Effector memory CD8-positive, alpha-beta T cell (primary cell): ENCODE measurements at regions not wholly inside any gene's neighbourhood (a gene's known extent, or its start where the extent isn't known, plus 50 kb on each side); places are given as distances from the start of the nearest gene placed in this dataset.

Experiments used
- ATAC-seq: fragments of 150-1000 bp; cut with Tn5 transposase; replicated peaks from 2 replicates; pipeline ENCODE4 v1.10.0; 2021; ENCODE audit warnings: mild to moderate bottlenecking, moderate library complexity
- DNase-seq, 3 experiments: peaks; one replicate each; pipeline ENCODE4 v3.0.0; 2021
- H3K27ac Mint-ChIP-seq, 2 donors: one replicate each; pipeline ENCODE4 v1.8.0; 2022; ENCODE audit warnings: mild to moderate bottlenecking in 2 of 2, mixed read lengths in 2 of 2, moderate library complexity in 2 of 2
- H3K27me3 Mint-ChIP-seq, 2 donors: one replicate each; pipeline ENCODE4 v1.8.0; 2022; ENCODE audit warnings: mixed read lengths in 2 of 2
- H3K36me3 Mint-ChIP-seq: one replicate; pipeline ENCODE4 v1.8.0; 2022; ENCODE audit warnings: mild to moderate bottlenecking, moderate library complexity, mixed read lengths; ENCODE audit not compliant: insufficient read depth
- H3K4me1 Mint-ChIP-seq, 2 donors: one replicate each; pipeline ENCODE4 v1.8.0; 2022; ENCODE audit warnings: low read depth in 2 of 2, mixed read lengths in 2 of 2
- H3K4me3 Mint-ChIP-seq, 2 donors: one replicate each; pipeline ENCODE4 v1.8.0; 2022; ENCODE audit warnings: mild to moderate bottlenecking in 2 of 2, mixed read lengths in 2 of 2, moderate library complexity in 2 of 2
- H3K9me3 Mint-ChIP-seq, 2 donors: one replicate each; pipeline ENCODE4 v1.8.0; 2022; ENCODE audit warnings: mixed read lengths in 2 of 2

DNA sequence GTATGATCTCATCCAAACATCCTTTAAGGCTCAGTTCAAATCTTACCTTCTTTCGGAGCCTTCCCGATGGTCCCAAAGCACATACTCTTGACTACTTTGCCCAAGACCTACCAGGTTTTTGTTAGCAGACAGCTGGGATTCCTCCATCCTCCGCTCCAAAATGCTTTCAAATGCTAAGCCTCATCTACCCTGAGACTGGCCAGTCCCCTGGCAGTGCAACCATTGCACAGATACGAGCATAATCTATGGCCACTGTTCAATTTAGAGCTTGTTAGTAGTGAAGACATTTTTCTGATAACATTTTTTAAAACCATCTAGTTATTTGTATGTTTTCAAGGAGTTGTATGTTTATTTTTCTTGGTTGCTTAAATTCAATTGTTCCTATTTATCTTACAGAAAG is 264.4 kb upstream of the NR2F2 start:
- Mint-ChIP-seq H3K36me3 (no peaks in the 10 kb centered on the region), H3K4me3 (no peak overlapping the region), H3K27me3 (peaks cover 0 to under 1% of the 10 kb centered on the region in 2 donors), H3K9me3 (peaks cover 0 to 2% of the 10 kb centered on the region in 2 donors), H3K4me1 (no peaks in the 10 kb centered on the region), H3K27ac (no peak overlapping the region)
- ATAC-seq (no peak), DNase-seq (no peak)

DNA sequence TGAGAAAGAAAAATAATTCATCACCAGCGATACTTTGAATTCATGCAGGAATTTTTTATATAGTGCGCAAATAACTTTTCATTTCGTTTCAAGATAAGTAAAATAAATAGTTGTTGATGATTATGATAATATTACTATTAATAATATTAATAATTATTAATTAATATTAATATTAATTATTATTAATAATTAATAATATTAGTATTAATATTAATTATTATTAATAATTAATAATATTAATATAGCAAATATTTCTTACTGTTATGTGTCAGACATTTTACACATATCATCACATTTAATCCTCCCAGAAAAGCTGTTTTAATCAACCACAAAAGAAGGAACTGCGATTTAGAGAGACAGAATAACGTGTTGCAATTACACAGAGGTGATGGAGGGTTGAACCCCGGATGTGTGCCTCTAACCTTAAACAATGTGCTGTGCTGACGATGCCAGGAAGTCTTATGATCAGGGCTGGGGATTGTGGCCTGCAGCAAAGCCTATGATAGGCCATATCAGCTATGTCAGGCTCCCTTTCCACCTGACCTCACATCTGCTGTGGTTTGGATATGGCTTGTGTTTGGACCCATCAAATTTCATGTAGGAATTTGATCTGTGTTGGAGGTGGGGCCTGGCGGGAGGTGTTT is 263.5 kb upstream of the NR2F2 start:
- no peak for ATAC-seq
- Mint-ChIP-seq H3K9me3 (peaks cover 0 to 2% of the 10 kb centered on the region in 2 donors), H3K27ac (no peak overlapping the region), H3K27me3 (peaks cover 2 to 4% of the 10 kb centered on the region in 2 donors), H3K36me3 (no peaks in the 10 kb centered on the region), H3K4me1 (no peaks in the 10 kb centered on the region), H3K4me3 (no peak overlapping the region)
- no peak for DNase-seq

DNA sequence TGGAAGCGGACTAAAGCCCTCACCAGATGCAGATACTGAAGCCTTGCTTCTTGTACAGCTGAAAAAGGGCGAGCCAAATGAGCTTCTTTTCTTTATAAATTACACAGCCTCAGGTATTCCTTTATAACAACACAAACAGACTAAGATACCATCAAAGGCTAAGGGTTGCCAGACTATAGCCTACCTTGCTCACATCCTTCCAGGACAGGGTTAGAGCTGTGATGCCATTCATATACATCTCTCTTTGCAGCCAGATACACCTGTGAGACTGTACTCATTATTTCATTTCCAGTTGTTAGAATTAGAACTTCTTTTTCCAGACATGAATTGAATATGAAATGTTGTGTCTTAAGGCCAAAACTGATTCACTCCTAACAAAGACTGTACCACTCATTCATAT is 262.8 kb upstream of the NR2F2 start:
- Mint-ChIP-seq H3K9me3 (peaks cover 0 to 2% of the 10 kb centered on the region in 2 donors), H3K27me3 (peaks cover 6 to 9% of the 10 kb centered on the region in 2 donors), H3K4me3 (no peak overlapping the region), H3K27ac (no peak overlapping the region), H3K4me1 (no peaks in the 10 kb centered on the region), H3K36me3 (no peaks in the 10 kb centered on the region)
- ATAC-seq (no peak), DNase-seq (no peak)

DNA sequence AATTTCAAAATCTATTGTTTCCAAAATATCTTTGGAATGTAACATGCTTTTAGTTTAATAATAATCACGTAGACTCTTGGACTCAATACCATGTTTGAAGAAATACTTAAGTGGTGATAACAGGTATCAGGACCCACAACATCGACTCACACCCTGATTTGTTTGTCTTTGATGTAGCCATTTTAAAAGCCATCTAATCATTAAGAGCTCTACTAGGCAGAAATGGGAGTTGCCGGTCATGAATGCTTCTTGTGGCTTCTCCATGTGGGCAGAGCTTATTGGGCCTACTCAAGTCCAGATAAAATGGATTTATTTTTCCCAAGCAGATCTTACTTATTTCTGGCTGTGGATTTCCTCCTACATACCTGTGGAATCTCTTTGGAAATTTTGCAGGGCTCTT is 261.6 kb upstream of the NR2F2 start:
- DNase-seq: no peak
- Mint-ChIP-seq H3K27ac (no peak overlapping the region), H3K27me3 (peaks cover 6 to 9% of the 10 kb centered on the region in 2 donors), H3K36me3 (no peaks in the 10 kb centered on the region), H3K4me1 (no peaks in the 10 kb centered on the region), H3K9me3 (no peaks in the 10 kb centered on the region), H3K4me3 (no peak overlapping the region)
- no peak for ATAC-seq

DNA sequence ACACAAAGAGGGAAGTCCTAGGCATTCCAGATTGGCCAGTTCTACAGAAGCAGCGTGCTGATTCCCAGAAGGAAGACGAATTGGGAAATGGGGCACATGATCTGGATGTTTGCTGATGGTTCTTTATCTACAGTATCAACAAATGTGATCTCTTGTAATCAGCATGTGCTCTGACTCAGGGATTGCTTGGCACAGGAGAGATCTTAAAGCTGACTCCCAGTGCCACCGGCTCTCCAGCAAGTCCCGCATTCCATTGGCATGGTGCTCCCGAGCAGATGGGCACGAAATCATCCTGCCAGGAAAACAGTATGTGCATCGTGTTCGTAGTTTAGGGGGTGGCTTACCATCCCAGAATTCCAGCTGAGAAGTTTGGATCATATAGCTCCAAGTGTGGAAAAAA is 259.9 kb upstream of the NR2F2 start:
- H3K36me3 Mint-ChIP-seq: no peaks in the 10 kb centered on the region
- H3K9me3 Mint-ChIP-seq: no peaks in the 10 kb centered on the region
- H3K27me3 Mint-ChIP-seq: peaks cover 6 to 9% of the 10 kb centered on the region in 2 donors
- no peak overlapping the region for H3K27ac Mint-ChIP-seq
- ATAC-seq (no peak), DNase-seq (no peak)
- no peaks in the 10 kb centered on the region for H3K4me1 Mint-ChIP-seq
- no peak overlapping the region for H3K4me3 Mint-ChIP-seq

DNA sequence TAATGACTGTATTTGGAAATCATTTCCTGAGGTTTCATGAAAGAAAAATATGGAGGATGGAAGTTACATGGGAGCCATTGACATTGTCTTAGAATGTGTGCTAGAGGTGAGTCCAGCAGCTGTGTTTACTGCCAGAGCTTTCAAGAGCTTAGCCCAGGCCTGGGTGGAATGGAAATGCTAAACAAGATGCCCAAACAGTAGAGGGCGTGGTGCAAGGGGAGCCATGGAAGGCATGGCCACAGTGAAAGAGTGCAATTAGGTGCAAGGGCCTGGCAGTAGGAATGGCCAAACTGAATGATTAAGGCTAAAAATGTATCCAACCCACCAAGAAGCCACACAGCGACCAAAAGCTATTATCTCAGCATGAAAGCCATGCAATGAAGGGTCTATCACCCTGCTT is 257.7 kb upstream of the NR2F2 start:
- Mint-ChIP-seq H3K4me1 (no peaks in the 10 kb centered on the region), H3K27ac (no peak overlapping the region), H3K9me3 (no peaks in the 10 kb centered on the region), H3K4me3 (no peak overlapping the region), H3K27me3 (peaks cover 9 to 10% of the 10 kb centered on the region in 2 donors), H3K36me3 (no peaks in the 10 kb centered on the region)
- DNase-seq (no peak), ATAC-seq (no peak)

DNA sequence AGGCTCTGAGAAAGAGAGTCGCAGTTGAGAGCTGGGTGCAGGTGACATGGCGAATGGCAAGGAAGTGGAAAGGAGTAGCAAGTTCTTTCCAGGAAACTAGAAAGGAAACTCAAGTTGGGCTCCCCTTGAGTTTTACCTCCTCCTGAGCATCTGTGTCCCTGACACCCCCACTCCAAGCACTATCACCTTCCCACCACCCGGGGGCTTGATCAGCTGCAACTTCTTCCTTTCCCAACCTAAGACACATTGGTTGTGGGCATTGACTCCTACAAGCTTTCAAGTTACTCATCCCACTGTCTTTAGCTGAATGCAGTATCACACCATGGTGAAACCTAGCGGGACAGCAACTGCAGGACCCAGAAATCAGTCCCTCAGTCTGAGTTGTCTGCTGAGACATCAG is 256.6 kb upstream of the NR2F2 start:
- H3K9me3 Mint-ChIP-seq: no peaks in the 10 kb centered on the region
- no peak for DNase-seq
- H3K27ac Mint-ChIP-seq: no peak overlapping the region
- no peaks in the 10 kb centered on the region for H3K36me3 Mint-ChIP-seq
- ATAC-seq: no peak
- peaks cover 9 to 10% of the 10 kb centered on the region in 2 donors for H3K27me3 Mint-ChIP-seq
- no peak overlapping the region for H3K4me3 Mint-ChIP-seq
- no peaks in the 10 kb centered on the region for H3K4me1 Mint-ChIP-seq

DNA sequence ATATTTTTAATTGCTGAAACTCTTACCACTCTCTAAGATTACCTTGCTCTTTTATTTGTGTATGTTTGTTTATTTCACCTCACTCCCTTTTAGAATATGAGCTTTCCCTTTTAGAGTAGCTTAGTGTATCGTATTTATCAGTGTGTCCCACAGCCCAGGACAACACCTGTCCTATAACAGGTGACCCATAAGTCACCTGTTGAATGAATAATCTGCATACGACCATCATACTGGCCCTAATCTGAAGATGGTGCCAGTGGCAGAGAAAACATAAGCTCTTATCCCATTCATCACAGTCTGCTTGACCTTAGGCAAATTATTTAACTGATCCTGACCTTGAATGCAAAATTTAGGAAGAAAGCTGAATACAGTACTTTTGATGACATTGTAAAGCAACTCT is 254.6 kb upstream of the NR2F2 start:
- Mint-ChIP-seq H3K9me3 (peaks cover 0 to 1% of the 10 kb centered on the region in 2 donors), H3K27me3 (peaks cover 9 to 10% of the 10 kb centered on the region in 2 donors), H3K27ac (no peak overlapping the region), H3K36me3 (no peaks in the 10 kb centered on the region), H3K4me3 (no peak overlapping the region), H3K4me1 (no peaks in the 10 kb centered on the region)
- ATAC-seq (no peak), DNase-seq (no peak)

DNA sequence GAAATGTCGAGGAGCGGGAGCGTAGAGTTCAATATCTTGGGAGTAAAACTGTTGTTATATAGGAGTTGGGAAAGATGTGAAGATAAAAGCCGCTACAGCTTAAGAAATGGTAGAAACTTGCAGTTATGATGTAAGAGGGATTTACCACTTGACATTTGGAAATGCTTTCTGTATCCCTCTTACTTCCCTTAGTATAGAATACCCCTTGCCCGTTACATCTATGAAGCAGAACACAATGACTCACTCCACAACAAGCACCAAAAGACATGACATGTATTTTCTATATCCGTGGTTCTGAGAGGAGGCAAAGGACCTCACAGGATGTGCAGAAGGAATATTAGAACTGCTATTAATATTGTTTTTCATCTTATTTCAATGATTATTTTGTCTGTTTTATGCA is 254.2 kb upstream of the NR2F2 start:
- ATAC-seq (no peak), DNase-seq (no peak)
- H3K4me3 Mint-ChIP-seq: no peak overlapping the region
- no peak overlapping the region for H3K27ac Mint-ChIP-seq
- peaks cover 0 to 1% of the 10 kb centered on the region in 2 donors for H3K9me3 Mint-ChIP-seq
- H3K36me3 Mint-ChIP-seq: no peaks in the 10 kb centered on the region
- H3K4me1 Mint-ChIP-seq: no peaks in the 10 kb centered on the region
- H3K27me3 Mint-ChIP-seq: peaks cover 9 to 10% of the 10 kb centered on the region in 2 donors

DNA sequence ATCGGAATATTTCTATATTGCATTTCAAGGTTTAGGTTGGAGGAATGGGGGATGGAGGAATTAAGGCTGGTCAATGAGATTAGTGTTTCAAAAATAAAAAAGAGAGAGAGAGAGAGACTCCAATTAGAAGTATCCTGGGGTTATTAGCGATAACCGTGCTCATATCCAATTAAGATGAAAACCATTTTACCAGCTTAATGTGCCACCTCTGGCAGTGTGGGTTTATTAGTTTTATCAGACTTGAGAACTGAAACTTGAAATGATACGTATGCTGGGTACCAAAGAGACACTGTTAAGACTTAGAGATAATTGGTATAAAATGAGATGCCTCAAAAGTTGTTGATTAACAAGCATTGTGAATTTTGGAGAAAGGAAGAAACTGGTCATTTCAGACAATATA is 251.5 kb upstream of the NR2F2 start:
- Mint-ChIP-seq H3K4me3 (no peak overlapping the region), H3K36me3 (no peaks in the 10 kb centered on the region), H3K4me1 (no peaks in the 10 kb centered on the region), H3K27me3 (peaks cover 0 to 4% of the 10 kb centered on the region in 2 donors), H3K9me3 (peaks cover 0 to 1% of the 10 kb centered on the region in 2 donors), H3K27ac (no peak overlapping the region)
- DNase-seq: no peak
- ATAC-seq: no peak

DNA sequence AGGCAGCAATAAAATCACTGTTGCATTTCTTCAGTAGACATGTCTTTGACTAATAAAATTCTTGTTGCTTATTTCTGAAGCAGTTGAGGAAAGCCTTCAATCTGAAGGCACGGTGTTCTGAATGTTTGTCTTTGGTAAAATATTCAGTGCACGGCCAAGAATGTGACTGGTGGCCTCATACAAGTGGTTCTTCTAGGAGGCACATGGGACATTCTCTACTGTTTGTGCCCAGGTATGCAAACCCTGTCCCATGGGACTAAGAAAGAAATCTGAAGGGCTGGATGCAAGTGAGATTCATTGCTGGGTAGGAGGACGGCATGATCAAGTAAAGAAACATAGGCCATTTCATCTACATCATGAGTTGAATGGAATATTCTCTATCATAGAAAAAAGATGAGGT is 250.6 kb upstream of the NR2F2 start:
- Mint-ChIP-seq H3K4me1 (no peaks in the 10 kb centered on the region), H3K9me3 (peaks cover 0 to 1% of the 10 kb centered on the region in 2 donors), H3K27ac (no peak overlapping the region), H3K36me3 (no peaks in the 10 kb centered on the region), H3K27me3 (peaks cover 0 to 4% of the 10 kb centered on the region in 2 donors), H3K4me3 (no peak overlapping the region)
- DNase-seq: no peak
- no peak for ATAC-seq

DNA sequence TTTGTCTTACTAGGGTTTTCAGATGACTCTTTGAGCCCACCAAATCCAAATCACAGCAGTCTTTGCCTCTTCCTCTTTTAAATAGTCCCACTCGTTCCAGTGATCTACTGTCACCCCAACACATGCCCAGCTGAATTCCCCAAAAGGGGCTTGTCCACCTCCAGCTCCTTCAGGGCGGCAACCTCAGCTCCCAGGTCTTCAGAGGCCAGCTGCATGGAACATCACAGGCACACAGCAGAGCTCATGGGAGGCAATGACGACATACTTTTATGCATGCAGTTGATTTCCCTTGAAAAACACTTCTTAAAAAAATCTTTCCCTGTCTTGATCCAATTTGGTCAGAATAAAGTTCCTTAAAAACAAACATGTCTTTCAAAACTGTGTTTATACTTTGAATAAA is 244.3 kb upstream of the NR2F2 start:
- no peak overlapping the region for H3K4me3 Mint-ChIP-seq
- no peak for DNase-seq
- H3K27ac Mint-ChIP-seq: no peak overlapping the region
- ATAC-seq: no peak
- H3K27me3 Mint-ChIP-seq: peaks cover 0 to 6% of the 10 kb centered on the region in 2 donors
- H3K4me1 Mint-ChIP-seq: no peaks in the 10 kb centered on the region
- H3K9me3 Mint-ChIP-seq: no peaks in the 10 kb centered on the region
- H3K36me3 Mint-ChIP-seq: no peaks in the 10 kb centered on the region

DNA sequence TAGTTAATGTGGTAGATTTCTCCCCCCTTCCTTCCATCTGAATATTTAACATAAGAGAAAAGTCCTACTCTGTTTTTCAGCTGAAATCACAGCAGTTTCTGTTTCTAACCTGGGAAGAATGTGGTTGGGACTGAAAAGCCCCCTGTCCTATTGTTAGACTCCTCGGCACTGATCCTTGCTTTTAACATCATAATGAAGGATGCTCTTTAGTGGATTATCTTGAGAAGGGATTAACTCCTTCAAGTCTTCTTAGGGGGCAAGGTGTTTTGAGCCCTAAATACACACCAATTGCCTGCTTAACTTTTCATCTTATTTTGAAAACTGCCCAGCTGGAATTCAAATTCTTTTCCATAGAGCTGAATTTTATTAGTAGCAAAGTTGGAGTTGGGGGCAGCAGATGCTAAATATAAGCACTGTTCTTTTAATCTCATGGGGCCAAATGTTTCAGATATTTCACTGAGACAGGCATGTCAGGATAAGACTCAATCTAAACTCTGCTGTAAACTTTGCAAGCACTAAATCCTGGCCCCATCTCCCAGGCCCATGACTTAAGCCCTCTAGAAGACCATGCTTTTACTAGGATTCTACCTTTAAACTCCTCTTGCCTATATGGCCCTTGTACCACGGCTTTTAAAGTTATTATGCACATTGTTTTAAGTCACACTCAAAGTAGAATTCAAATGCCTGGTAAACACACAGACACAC is 243.2 kb upstream of the NR2F2 start:
- DNase-seq: no peak
- ATAC-seq: no peak
- no peaks in the 10 kb centered on the region for H3K36me3 Mint-ChIP-seq
- no peaks in the 10 kb centered on the region for H3K9me3 Mint-ChIP-seq
- H3K27ac Mint-ChIP-seq: no peak overlapping the region
- no peaks in the 10 kb centered on the region for H3K4me1 Mint-ChIP-seq
- H3K4me3 Mint-ChIP-seq: no peak overlapping the region
- H3K27me3 Mint-ChIP-seq: peaks cover 0 to 6% of the 10 kb centered on the region in 2 donors

DNA sequence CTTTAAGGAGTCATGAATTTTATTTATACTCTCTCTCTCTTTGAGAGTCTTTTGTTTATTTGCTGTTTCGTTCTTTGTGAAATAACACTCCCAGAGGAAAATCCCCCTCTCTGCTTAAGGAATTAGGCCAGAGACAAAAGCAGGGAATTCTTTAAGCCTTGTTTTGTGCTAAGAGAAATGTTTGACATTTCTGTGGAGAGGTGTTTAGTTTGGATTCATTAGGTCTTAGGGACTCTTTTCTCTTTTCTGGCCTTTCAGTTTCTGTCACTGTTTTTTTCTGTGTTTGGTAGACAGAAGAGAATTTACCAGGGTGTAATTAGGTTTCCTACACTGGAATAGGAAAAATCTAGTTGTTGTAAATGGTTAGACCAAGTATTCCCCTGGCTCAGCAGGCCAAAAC is 241.8 kb upstream of the NR2F2 start:
- no peak overlapping the region for H3K4me3 Mint-ChIP-seq
- no peak overlapping the region for H3K27ac Mint-ChIP-seq
- H3K4me1 Mint-ChIP-seq: no peaks in the 10 kb centered on the region
- H3K9me3 Mint-ChIP-seq: no peaks in the 10 kb centered on the region
- H3K36me3 Mint-ChIP-seq: no peaks in the 10 kb centered on the region
- ATAC-seq (no peak), DNase-seq (no peak)
- H3K27me3 Mint-ChIP-seq: peaks cover 0 to 6% of the 10 kb centered on the region in 2 donors
